GM18867 (cell line): ENCODE measurements at regions not wholly inside any gene's neighbourhood (a gene's known extent, or its start where the extent isn't known, plus 50 kb on each side); places are given as distances from the start of the nearest gene placed in this dataset.
"Not testable (repeated sequence)": the region's sequence is repeated elsewhere in the genome, so short reads cannot be mapped to it uniquely, and the experiment has no call there.

ENCODE experiments used
- ATAC-seq: cut with Tn5 transposase; IDR thresholded peaks from one replicate; pipeline ENCODE4 v1.9.1; 2021; ENCODE audit warnings: mild to moderate bottlenecking, moderate library complexity; ENCODE audit not compliant: unreplicated experiment

GRCh38 chr4:49153011-49153410 lies 166.9 kb downstream of the CWH43 start:
- not testable (repeated sequence) for ATAC-seq

- ATAC-seq = peak; percentile 65
These were observed 168.4 kb downstream of the CWH43 start for GRCh38 chr4:49154308-49155103.

- ATAC-seq = not testable (repeated sequence)
These were observed 169.2 kb downstream of the CWH43 start for GRCh38 chr4:49155270-49155669.

- ATAC-seq = not testable (repeated sequence)
These were observed 170.2 kb downstream of the CWH43 start for GRCh38 chr4:49156309-49156708.

GRCh38 chr4:49157630-49158029 lies 171.6 kb downstream of the CWH43 start:
- ATAC-seq = not testable (repeated sequence)

GRCh38 chr4:49161111-49161541 lies 175.1 kb downstream of the CWH43 start:
- not testable (repeated sequence) for ATAC-seq

- not testable (repeated sequence) for ATAC-seq
These were observed 178.8 kb downstream of the CWH43 start for GRCh38 chr4:49164916-49165315.

- ATAC-seq = not testable (repeated sequence)
These were observed 191.8 kb downstream of the CWH43 start for GRCh38 chr4:49177847-49178246.

GRCh38 chr4:49181088-49181487 lies 195.0 kb downstream of the CWH43 start:
- ATAC-seq = not testable (repeated sequence)

GRCh38 chr4:49211396-49212194 lies 225.5 kb downstream of the CWH43 start:
- not testable (repeated sequence) for ATAC-seq

- ATAC-seq = not testable (repeated sequence)
These were observed 227.2 kb downstream of the CWH43 start for GRCh38 chr4:49213250-49213649.

GRCh38 chr4:49213750-49214149 lies 227.7 kb downstream of the CWH43 start:
- ATAC-seq = not testable (repeated sequence)

GRCh38 chr4:49214453-49215081 lies 228.5 kb downstream of the CWH43 start:
- not testable (repeated sequence) for ATAC-seq

- not testable (repeated sequence) for ATAC-seq
These were observed 229.0 kb downstream of the CWH43 start for GRCh38 chr4:49215082-49215479.

GRCh38 chr4:49216606-49217005 lies 230.5 kb downstream of the CWH43 start:
- not testable (repeated sequence) for ATAC-seq

- no peak for ATAC-seq
These were observed 231.4 kb downstream of the CWH43 start for GRCh38 chr4:49217492-49217891.

- ATAC-seq = not testable (repeated sequence)
These were observed 232.0 kb downstream of the CWH43 start for GRCh38 chr4:49218094-49218493.

GRCh38 chr4:49218931-49219330 lies 232.9 kb downstream of the CWH43 start:
- not testable (repeated sequence) for ATAC-seq

GRCh38 chr4:49219489-49220225 lies 233.6 kb downstream of the CWH43 start:
- not testable (repeated sequence) for ATAC-seq

GRCh38 chr4:49221209-49221608 lies 235.1 kb downstream of the CWH43 start:
- ATAC-seq = no peak
